ENCODE measurements at regions not wholly inside any gene's neighbourhood (a gene's known extent, or its start where the extent isn't known, plus 50 kb on each side); places are given as distances from the start of the nearest gene placed in this dataset.

GRCh38 chr15:61524086-61524485 lies 295.0 kb upstream of the RORA start:
- no peak for DNase-seq

- DNase-seq, result no peak
Observed at GRCh38 chr15:61522411-61522810, 293.3 kb upstream of the RORA start.

DNA sequence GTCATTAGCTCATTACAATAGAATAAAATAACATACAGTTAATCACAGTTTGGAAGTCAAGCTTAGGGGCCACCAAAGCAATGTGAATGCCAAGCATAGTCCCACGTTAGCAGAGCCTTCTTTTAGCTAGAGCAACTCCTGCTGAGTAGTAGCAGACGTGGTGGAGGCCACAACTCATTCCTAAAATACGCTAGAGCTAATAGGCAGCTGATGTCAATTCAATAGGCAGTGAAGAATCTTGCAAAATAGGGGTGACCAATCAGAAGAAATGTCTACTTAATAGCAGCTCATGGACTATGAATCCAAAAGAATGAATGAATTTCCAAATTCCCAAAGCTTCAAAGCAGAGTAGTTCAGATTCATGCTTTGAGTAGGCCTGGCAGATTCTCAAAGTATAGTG lies 292.9 kb upstream of the RORA start:
- DNase-seq, result no peak

GRCh38 chr15:61519296-61519695 lies 290.2 kb upstream of the RORA start:
- DNase-seq, result no peak

GRCh38 chr15:61518191-61518950 lies 289.3 kb upstream of the RORA start:
- no peak for DNase-seq

DNA sequence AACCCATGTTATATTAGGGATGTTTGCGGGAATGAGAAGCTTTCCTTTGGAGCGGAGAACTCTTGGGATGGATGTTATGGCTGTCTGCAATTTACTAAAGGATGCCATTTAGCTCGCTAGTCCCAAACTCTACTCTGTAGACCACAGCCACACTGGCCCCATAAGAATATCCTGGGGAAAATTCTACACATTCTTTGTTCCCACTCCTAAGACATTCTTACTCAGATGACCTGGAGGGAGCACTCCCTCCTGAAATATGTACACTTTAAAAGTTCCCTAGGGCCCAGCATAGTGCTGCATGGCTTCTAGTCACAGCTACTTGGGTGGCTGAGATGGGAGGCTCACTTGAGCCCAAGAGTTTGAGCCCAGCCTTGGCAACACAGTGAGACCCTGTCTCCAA lies 288.7 kb upstream of the RORA start:
- DNase-seq, result no peak

DNA sequence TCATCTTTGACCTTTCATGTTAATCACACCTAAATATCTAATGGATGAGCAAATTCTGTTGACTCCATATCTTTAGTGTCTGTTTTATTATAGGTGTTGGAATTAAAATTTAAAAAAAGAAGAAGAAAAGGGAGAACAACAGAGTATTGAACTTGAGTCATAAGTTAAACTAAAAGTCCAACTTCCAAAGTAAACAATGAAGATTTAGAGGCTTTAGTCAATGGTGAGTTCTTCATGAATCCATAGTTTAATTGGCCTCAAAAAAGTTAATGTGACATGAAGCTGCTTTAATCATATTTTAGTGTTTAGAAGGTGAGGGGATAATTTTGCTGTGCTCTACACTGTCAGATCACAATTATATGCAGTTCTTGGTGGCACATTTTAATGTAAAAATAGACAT lies 288.2 kb upstream of the RORA start:
- no peak for DNase-seq

- no peak for DNase-seq
Observed at GRCh38 chr15:61511756-61512155, 282.7 kb upstream of the RORA start.

DNA sequence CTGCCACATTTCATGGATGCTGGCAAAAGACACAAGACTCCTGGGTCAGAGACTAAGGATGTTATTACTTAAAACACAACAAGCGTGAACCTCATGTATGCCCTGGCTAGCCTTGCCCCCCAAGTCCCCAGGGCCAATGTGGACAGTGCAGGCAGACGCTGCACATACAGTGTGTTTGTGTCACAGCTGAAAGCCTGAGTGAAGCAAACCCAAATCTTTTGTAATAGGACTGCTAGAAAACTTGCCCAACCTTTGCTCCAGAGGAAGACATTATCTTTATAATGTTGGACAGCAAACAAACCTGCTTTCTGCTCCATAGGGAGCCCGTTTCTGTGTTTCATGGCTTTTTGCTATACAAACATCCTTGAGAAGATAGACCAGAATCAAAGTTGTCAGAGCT lies 282.0 kb upstream of the RORA start:
- no peak for DNase-seq

GRCh38 chr15:61509327-61509840 lies 280.3 kb upstream of the RORA start:
- DNase-seq, result no peak

- no peak for DNase-seq
Observed at GRCh38 chr15:61503383-61503969, 274.4 kb upstream of the RORA start.

DNA sequence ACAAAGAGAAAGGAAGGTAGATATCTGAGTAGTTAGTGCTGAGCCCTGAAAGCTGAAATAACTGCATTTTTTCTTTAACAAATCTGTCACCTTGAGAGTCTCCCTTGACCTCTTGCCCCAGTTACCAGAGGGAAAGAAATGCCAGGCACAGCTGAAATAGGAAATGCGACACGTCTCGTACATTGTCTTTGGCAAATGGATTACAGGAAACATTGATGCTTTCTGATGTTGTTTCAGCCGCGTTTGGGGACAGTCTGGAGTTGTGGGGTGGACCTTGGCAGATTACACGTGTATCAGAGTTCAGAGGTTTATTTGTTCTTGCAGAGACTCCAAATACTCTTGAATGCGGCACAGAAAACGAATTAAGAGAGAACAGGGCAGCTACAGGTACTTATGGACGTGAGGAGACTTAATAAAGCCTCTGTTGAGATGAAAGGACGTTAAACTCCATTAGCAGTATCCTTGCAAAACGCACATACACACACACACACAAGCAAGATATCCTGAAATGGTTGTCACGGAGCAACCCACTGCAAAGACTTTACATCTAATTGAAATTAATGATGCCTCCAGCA lies 272.8 kb upstream of the RORA start:
- no peak for DNase-seq

DNA sequence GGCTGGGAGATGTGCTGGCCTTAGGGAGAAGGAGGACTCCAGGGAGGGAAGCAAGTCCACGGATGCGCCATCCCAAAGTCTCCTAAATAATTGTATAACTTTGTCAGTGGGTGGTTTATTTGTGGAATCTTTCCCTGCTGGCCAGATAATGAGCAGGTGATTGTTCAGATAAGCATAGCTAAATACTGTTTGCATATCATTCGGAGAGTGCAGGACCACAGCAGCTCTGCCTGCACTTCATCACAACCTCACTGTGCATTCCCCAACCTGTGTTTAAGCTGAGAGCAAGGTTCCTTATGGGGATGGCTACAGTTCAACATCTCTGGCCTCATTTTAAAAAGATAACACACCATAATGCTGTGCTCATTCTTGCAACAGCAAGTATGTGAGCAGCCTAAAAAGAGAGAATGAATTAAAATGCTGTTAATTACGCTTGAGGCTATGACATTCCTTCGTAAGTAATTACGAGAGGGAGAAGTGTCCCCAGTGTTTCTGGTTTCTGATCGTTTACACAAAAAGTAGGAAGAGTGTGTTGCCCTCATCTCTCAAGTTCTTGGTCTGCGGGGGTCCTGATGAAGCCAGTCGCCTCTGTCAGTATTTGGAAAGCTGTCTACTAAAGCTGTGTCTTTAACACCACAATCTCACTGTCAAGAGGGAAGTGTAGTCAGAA lies 272.0 kb upstream of the RORA start:
- DNase-seq, result no peak

DNA sequence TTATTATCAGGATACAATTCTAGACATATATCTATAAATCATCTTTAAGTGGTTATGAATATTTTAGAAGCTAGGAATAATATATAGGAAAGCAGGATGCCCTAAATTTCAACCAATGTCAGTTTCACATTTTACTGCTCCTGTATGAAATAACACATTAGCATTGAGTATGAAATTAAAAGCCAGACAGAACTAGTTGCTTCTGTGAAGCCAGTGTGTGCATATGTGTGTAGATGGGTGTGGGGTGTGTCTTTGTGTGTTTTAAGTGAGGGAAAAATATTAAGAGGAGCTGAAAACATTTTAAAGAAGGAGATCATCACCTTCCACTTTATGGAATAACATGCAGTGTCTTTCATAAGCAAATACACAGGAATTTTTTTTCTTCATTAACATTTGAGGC lies 271.4 kb upstream of the RORA start:
- DNase-seq, result no peak

GRCh38 chr15:61499376-61499775 lies 270.3 kb upstream of the RORA start:
- DNase-seq, result no peak

DNA sequence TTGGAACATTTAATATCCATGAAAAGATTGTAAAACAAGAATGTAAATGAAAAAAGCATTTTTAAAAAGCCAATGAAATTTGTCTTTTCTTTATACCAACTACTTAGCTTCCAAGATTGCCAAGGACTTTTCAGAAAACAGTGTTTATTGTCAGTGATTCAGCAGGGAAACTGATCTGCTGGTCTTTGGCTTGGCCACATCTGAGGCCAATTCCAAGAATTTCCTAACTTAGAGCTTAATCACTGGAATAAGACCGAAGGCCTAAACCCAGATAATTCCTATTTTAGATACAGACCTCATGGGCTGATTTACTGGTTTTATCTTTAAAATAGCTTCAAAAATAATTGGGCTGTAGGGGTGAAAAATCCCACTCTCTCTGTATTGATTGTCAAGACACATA lies 260.5 kb upstream of the RORA start:
- DNase-seq, result no peak

GRCh38 chr15:61483599-61483998 lies 254.5 kb upstream of the RORA start:
- no peak for DNase-seq

DNA sequence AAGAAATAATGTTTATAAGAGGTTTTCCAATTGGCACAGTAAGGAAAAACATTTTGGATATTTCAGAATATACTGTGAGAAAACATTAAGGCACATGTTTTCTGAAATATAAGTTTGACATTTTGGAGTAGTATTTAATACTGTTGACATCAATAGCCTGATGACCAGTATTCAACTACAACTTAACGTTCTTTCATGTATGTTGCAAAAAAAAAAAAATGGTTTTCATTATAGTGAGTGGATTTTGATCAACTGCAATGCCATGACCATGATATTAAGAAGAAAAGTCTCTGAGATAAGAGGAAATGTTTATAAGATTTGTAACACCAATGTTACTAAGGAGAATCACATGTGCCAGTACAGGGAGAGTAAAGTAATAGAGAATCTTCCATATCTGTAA lies 252.8 kb upstream of the RORA start:
- DNase-seq, result no peak

- DNase-seq, result no peak
Observed at GRCh38 chr15:61480863-61481262, 251.8 kb upstream of the RORA start.

DNA sequence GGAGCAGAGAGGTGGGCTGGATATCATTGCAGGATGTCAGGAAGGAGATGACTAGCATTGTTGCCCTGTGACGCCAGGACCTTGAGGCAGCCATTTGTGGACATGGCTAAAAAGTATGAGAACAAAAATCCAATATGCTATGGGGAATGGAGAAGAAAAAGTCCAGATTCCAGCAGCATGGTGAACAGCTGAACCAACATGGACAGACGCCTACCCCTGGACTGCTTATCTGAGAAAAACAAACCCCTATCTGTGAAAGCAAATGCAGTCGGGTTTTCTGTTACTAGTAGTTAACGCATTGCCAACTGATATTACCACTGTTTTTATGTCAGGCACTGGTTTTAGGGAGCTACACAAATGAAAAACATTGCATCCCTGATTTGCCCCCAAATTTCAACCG lies 251.2 kb upstream of the RORA start:
- no peak for DNase-seq

DNA sequence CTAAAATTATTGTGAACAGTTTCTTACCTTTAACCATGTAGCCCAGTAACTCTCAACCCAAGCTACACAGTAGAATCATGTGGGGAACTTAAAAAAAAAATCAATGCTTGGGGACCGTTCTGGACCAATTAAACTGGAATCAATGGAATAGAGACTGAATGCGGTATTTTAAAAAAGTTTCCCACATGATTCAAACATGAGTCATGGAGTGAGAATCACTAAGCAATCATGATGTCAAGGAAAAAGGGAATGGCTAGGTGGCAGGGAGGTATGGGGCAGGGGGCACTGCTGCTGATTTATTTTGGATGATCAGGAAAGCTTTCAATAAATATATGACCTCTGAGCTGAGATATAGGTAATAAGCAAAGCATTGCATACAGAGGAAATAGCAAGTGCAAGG lies 250.5 kb upstream of the RORA start:
- no peak for DNase-seq

GRCh38 chr15:61476741-61477140 lies 247.6 kb upstream of the RORA start:
- no peak for DNase-seq

DNA sequence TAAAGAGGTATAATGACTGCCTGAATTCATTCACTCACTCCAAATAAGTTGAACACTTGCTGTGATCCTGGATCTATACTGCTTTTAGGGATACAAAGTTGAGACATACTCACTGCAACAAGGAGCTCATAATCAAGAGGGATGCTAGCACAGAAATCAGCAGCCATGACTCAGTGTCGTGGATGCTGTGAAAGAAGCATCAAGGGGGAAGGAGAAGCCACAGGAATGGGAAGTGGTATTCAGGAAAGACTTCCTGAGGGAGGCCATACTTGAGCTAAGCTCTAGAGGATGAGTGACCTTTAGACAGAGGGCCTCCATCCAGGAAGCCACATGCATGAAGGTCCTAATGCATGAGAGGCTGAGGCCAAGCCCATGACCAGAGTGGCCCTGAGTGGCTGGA lies 245.7 kb upstream of the RORA start:
- no peak for DNase-seq

- DNase-seq, result no peak
Observed at GRCh38 chr15:61467823-61468222, 238.7 kb upstream of the RORA start.

Measured in HCEC 1CT (cell line).